H9 (cell line): ENCODE measurements at regions not wholly inside any gene's neighbourhood (a gene's known extent, or its start where the extent isn't known, plus 50 kb on each side); places are given as distances from the start of the nearest gene placed in this dataset.

ENCODE experiments used
- DNase-seq: peaks from one replicate; pipeline ENCODE4 v3.0.0-alpha.2; 2017
- H2AFZ ChIP-seq: one replicate; pipeline ENCODE4 v1.6.1; 2013; ENCODE audit warnings: mild to moderate bottlenecking, low read length, control low read depth, moderate library complexity
- H2AK5ac ChIP-seq: 2 replicates; pipeline ENCODE4 v1.6.1; 2013; ENCODE audit warnings: low read length, control low read depth, mixed read lengths; ENCODE audit not compliant: insufficient read length
- H2BK120ac ChIP-seq: one replicate; pipeline ENCODE4 v1.6.1; 2013; ENCODE audit warnings: low read depth, mild to moderate bottlenecking, low read length, control low read depth, inconsistent platforms; ENCODE audit not compliant: poor library complexity, severe bottlenecking
- H2BK12ac ChIP-seq: 2 replicates; pipeline ENCODE4 v1.6.1; 2013; ENCODE audit warnings: low read length, control low read depth, mixed read lengths, low read depth; ENCODE audit not compliant: insufficient read length
- H2BK15ac ChIP-seq: 2 replicates; pipeline ENCODE4 v1.6.1; 2013; ENCODE audit warnings: low read depth, low read length, control low read depth
- H2BK20ac ChIP-seq: one replicate; pipeline ENCODE4 v1.6.1; 2013; ENCODE audit warnings: low read depth, mild to moderate bottlenecking, low read length, control low read depth, inconsistent platforms; ENCODE audit not compliant: poor library complexity, severe bottlenecking
- H2BK5ac ChIP-seq: 2 replicates; pipeline ENCODE4 v1.6.1; 2013; ENCODE audit warnings: low read length, control low read depth, mixed read lengths; ENCODE audit not compliant: insufficient read length
- H3K14ac ChIP-seq: 2 replicates; pipeline ENCODE4 v1.6.1; 2013; ENCODE audit warnings: low read length, control low read depth; ENCODE audit not compliant: insufficient read depth
- H3K18ac ChIP-seq: 2 replicates; pipeline ENCODE4 v1.6.1; 2013; ENCODE audit warnings: low read depth, mild to moderate bottlenecking, mixed read lengths, low read length, control low read depth; ENCODE audit not compliant: insufficient read length
- H3K23ac ChIP-seq: 2 replicates; pipeline ENCODE4 v1.6.1; 2013; ENCODE audit warnings: low read length, control low read depth, mixed read lengths, low read depth; ENCODE audit not compliant: insufficient read length
- H3K23me2 ChIP-seq: 2 replicates; pipeline ENCODE4 v1.6.1; 2013; ENCODE audit warnings: low read depth, mild to moderate bottlenecking, mixed read lengths, low read length, control low read depth; ENCODE audit not compliant: insufficient read length, poor library complexity, severe bottlenecking
- H3K27ac ChIP-seq: 2 replicates; pipeline ENCODE4 v1.5.1; 2013; ENCODE audit warnings: low read length, control low read depth, mixed read lengths, low read depth; ENCODE audit not compliant: insufficient read length
- H3K27me3 ChIP-seq: 2 replicates; pipeline ENCODE4 v1.6.1; 2013; ENCODE audit warnings: low read length, control low read depth, inconsistent platforms; ENCODE audit not compliant: insufficient read depth
- H3K4ac ChIP-seq: 2 replicates; pipeline ENCODE4 v1.6.1; 2013; ENCODE audit warnings: low read depth, mild to moderate bottlenecking, control low read depth, inconsistent platforms, low read length, moderate library complexity
- H3K4me1 ChIP-seq: 2 replicates; pipeline ENCODE4 v1.6.1; 2013; ENCODE audit warnings: low read length, control low read depth, inconsistent platforms; ENCODE audit not compliant: insufficient read depth
- H3K4me2 ChIP-seq: 2 replicates; pipeline ENCODE4 v1.6.1; 2013; ENCODE audit warnings: low read length, control low read depth, mixed read lengths; ENCODE audit not compliant: insufficient read length, insufficient read depth
- H3K56ac ChIP-seq: 2 replicates; pipeline ENCODE4 v1.6.1; 2013; ENCODE audit warnings: low read depth, mild to moderate bottlenecking, mixed read lengths, low read length, control low read depth; ENCODE audit not compliant: insufficient read length
- H3K79me1 ChIP-seq: 2 replicates; pipeline ENCODE4 v1.6.1; 2013; ENCODE audit warnings: low read depth, mild to moderate bottlenecking, moderate library complexity, low read length, control low read depth, inconsistent platforms; ENCODE audit not compliant: insufficient read depth, poor library complexity, severe bottlenecking
- H3K79me2 ChIP-seq: 2 replicates; pipeline ENCODE4 v1.6.1; 2013; ENCODE audit warnings: low read length, control low read depth, inconsistent platforms; ENCODE audit not compliant: insufficient read depth
- H3K9ac ChIP-seq: 2 replicates; pipeline ENCODE4 v1.6.1; 2013; ENCODE audit warnings: low read length, control low read depth, mixed read lengths; ENCODE audit not compliant: insufficient read length; ENCODE audit errors: extremely low read depth
- H3K9me3 ChIP-seq: one replicate; pipeline ENCODE4 v1.6.1; 2013; ENCODE audit warnings: low read depth, low read length, inconsistent platforms; ENCODE audit not compliant: control insufficient read depth
- H3T11ph ChIP-seq: one replicate; pipeline ENCODE4 v1.6.1; 2013; ENCODE audit warnings: mild to moderate bottlenecking, low read length, control low read depth, inconsistent platforms
- H4K20me1 ChIP-seq: one replicate; pipeline ENCODE4 v1.6.1; 2013; ENCODE audit not compliant: control insufficient read depth, insufficient read length, insufficient read depth
- H4K5ac ChIP-seq: 2 replicates; pipeline ENCODE4 v1.6.1; 2013; ENCODE audit warnings: low read depth, mild to moderate bottlenecking, mixed read lengths, low read length, control low read depth; ENCODE audit not compliant: insufficient read length
- H4K8ac ChIP-seq: replicated peaks from 2 replicates; pipeline ENCODE4 v1.6.1; 2013; ENCODE audit warnings: low read length, control low read depth, mixed read lengths, low read depth; ENCODE audit not compliant: insufficient read length
- H4K91ac ChIP-seq: 2 replicates; pipeline ENCODE4 v1.6.1; 2013; ENCODE audit warnings: low read depth, mild to moderate bottlenecking, moderate library complexity, mixed read lengths, low read length, control low read depth; ENCODE audit not compliant: insufficient read length
- H3K27ac Mint-ChIP-seq, 3 experiments: 2 replicates in 2 of 3; 3 replicates in 1 of 3; pipeline ENCODE4 v1.8.0; 2020 to 2021; ENCODE audit warnings: mixed read lengths in 3 of 3, mild to moderate bottlenecking in 1 of 3, moderate library complexity in 1 of 3
- H3K27me3 Mint-ChIP-seq: 2 replicates; pipeline ENCODE4 v1.8.0; 2021; ENCODE audit warnings: low read depth, mild to moderate bottlenecking, moderate library complexity, mixed read lengths
- H3K36me3 Mint-ChIP-seq, 3 experiments: 2 replicates in 2 of 3; 3 replicates in 1 of 3; pipeline ENCODE4 v1.8.0; 2020 to 2021; ENCODE audit warnings: low read depth in 3 of 3, mixed read lengths in 3 of 3; ENCODE audit not compliant: insufficient read depth in 1 of 3
- H3K4me1 Mint-ChIP-seq, 2 experiments: 2 replicates each; pipeline ENCODE4 v1.8.0; 2020; ENCODE audit warnings: mixed read lengths in 2 of 2
- H3K4me3 Mint-ChIP-seq, 2 experiments: 2 replicates in 1 of 2; 3 replicates in 1 of 2; pipeline ENCODE4 v1.8.0; 2020 to 2021; ENCODE audit warnings: mild to moderate bottlenecking in 2 of 2, mixed read lengths in 2 of 2, moderate library complexity in 1 of 2
- H3K9me3 Mint-ChIP-seq, 2 experiments: 2 replicates in 1 of 2; 3 replicates in 1 of 2; pipeline ENCODE4 v1.8.0; 2020; ENCODE audit warnings: mild to moderate bottlenecking in 2 of 2, mixed read lengths in 2 of 2, moderate library complexity in 1 of 2
- CTCF ChIP-seq: fragments of 200-600 bp; sonication (generic); conservative IDR thresholded peaks from 3 replicates; pipeline ENCODE4 v1.8.0; 2021; ENCODE audit warnings: antibody characterized with exemption, mild to moderate bottlenecking
- WGBS: extraction: QIAGEN DNeasy Blood & Tissue Kit; methylation state at CpG from one replicate; pipeline ENCODE4 v1.1.7; 2013; ENCODE audit warnings: missing lambda C conversion rate, low lambda C conversion rate, mixed read lengths; ENCODE audit not compliant: insufficient read length; ENCODE audit errors: extremely low coverage; 5-methylcytosine and 5-hydroxymethylcytosine counted together

GRCh38 chr15:25943831-25944230 lies 80.7 kb upstream of the ATP10A start:
- no peaks in the 10 kb centered on the region for H3K9me3 ChIP-seq
- H2BK120ac ChIP-seq, result no peak overlapping the region
- H3K23me2 ChIP-seq, result no peaks in the 10 kb centered on the region
- no peak overlapping the region for H3K56ac ChIP-seq
- H2BK5ac ChIP-seq, result no peak overlapping the region
- no peak overlapping the region for H3K18ac ChIP-seq
- H3K4me2 ChIP-seq, result no peak overlapping the region
- H3K79me1 ChIP-seq, result no peaks in the 10 kb centered on the region
- peaks cover 0 to 5% (median 0%) of the 10 kb centered on the region in 3 experiments; a peak in 2 of 7 replicates for H3K36me3 Mint-ChIP-seq
- no peak overlapping the region for H3K27ac ChIP-seq
- no peak overlapping the region for H4K91ac ChIP-seq
- H3K9ac ChIP-seq, result no peak overlapping the region
- no peak overlapping the region for H3K23ac ChIP-seq
- H2AFZ ChIP-seq, result no peak overlapping the region
- H3K79me2 ChIP-seq, result no peaks in the 10 kb centered on the region
- H4K8ac ChIP-seq, result no peak overlapping the region
- no peak overlapping the region for H2BK15ac ChIP-seq
- no peaks in the 10 kb centered on the region; the same call in 1 of the 2 replicates for H3K4me1 ChIP-seq
- no peaks in the 10 kb centered on the region for H3K27me3 ChIP-seq
- no peak overlapping the region for H2BK20ac ChIP-seq
- H3K27ac Mint-ChIP-seq, result no peak overlapping the region
- no peak overlapping the region for H3K4me3 Mint-ChIP-seq
- TF ChIP-seq CTCF, result no peak
- peaks cover 14 to 16% of the 10 kb centered on the region in 2 experiments for H3K4me1 Mint-ChIP-seq
- no CpG with 5 or more reads among the region's 9 CpGs for WGBS
- DNase-seq, result no peak
- H4K20me1 ChIP-seq, result no peaks in the 10 kb centered on the region
- H3K14ac ChIP-seq, result no peak overlapping the region
- no peaks in the 10 kb centered on the region; the same call in 1 of the 2 replicates for H3K27me3 Mint-ChIP-seq
- H2AK5ac ChIP-seq, result no peak overlapping the region
- H4K5ac ChIP-seq, result no peak overlapping the region
- H3K4ac ChIP-seq, result no peak overlapping the region
- H3K9me3 Mint-ChIP-seq, result peaks cover 2% of the 10 kb centered on the region in 2 experiments; a peak in 3 of 5 replicates
- no peak overlapping the region for H2BK12ac ChIP-seq
- no peak overlapping the region for H3T11ph ChIP-seq
